ENCODE measurements at regions not wholly inside any gene's neighbourhood (a gene's known extent, or its start where the extent isn't known, plus 50 kb on each side); places are given as distances from the start of the nearest gene placed in this dataset.

- no peak overlapping the region for H2AFZ ChIP-seq (ENCODE audit: low read length)
- no peaks in the 10 kb centered on the region for H3K79me2 ChIP-seq (ENCODE audit: insufficient read depth, low read length)
- H3K9me3 ChIP-seq (ENCODE audit: low read depth, low read length), result no peaks in the 10 kb centered on the region
- H4K20me1 ChIP-seq (ENCODE audit: insufficient read depth, low read length), result no peaks in the 10 kb centered on the region
- H3K36me3 ChIP-seq (ENCODE audit: insufficient read depth, low read length), result no peaks in the 10 kb centered on the region
- no peaks in the 10 kb centered on the region for H3K27me3 ChIP-seq (ENCODE audit: insufficient read depth, low read length)
- no peak overlapping the region for H3K4me3 ChIP-seq (ENCODE audit: insufficient read depth, low read length)
- TF ChIP-seq CTCF (IDR thresholded peaks at IDR 0.05; ENCODE audit: extremely low read depth, low read depth, low read length), result no peak
- no peak overlapping the region for H3K27ac ChIP-seq (ENCODE audit: low read depth, low read length)
- DNase-seq (ENCODE audit: insufficient read length, low spot score, missing footprints), result peak; percentile 46
- H3K4me1 ChIP-seq (ENCODE audit: insufficient read depth, low read length), result no peaks in the 10 kb centered on the region
- no peak overlapping the region for H3K4me2 ChIP-seq (ENCODE audit: insufficient read depth, low read length)
These were observed 171.4 kb downstream of the KIF26A start for GRCh38 chr14:104309657-104310369.

GRCh38 chr14:104311358-104311757 lies 173.0 kb downstream of the KIF26A start:
- Histone ChIP-seq H3K36me3 (ENCODE audit: insufficient read depth, low read length) (no peaks in the 10 kb centered on the region), H3K4me3 (ENCODE audit: insufficient read depth, low read length) (no peak overlapping the region), H3K27me3 (ENCODE audit: insufficient read depth, low read length) (no peaks in the 10 kb centered on the region), H3K27ac (ENCODE audit: low read depth, low read length) (no peak overlapping the region), H2AFZ (ENCODE audit: low read length) (no peak overlapping the region), H3K4me1 (ENCODE audit: insufficient read depth, low read length) (no peaks in the 10 kb centered on the region), H3K4me2 (ENCODE audit: insufficient read depth, low read length) (no peak overlapping the region), H3K79me2 (ENCODE audit: insufficient read depth, low read length) (no peaks in the 10 kb centered on the region), H3K9me3 (ENCODE audit: low read depth, low read length) (no peaks in the 10 kb centered on the region), H4K20me1 (ENCODE audit: insufficient read depth, low read length) (no peaks in the 10 kb centered on the region)
- DNase-seq (ENCODE audit: insufficient read length, low spot score, missing footprints), result peak; percentile 4
- TF ChIP-seq CTCF (IDR thresholded peaks at IDR 0.05; ENCODE audit: extremely low read depth, low read depth, low read length), result no peak

- no peaks in the 10 kb centered on the region for H3K36me3 ChIP-seq (ENCODE audit: insufficient read depth, low read length)
- H2AFZ ChIP-seq (ENCODE audit: low read length), result no peak overlapping the region
- no peaks in the 10 kb centered on the region for H3K9me3 ChIP-seq (ENCODE audit: low read depth, low read length)
- H3K4me1 ChIP-seq (ENCODE audit: insufficient read depth, low read length), result no peaks in the 10 kb centered on the region
- no peaks in the 10 kb centered on the region for H4K20me1 ChIP-seq (ENCODE audit: insufficient read depth, low read length)
- no peak overlapping the region for H3K4me3 ChIP-seq (ENCODE audit: insufficient read depth, low read length)
- H3K27ac ChIP-seq (ENCODE audit: low read depth, low read length), result no peak overlapping the region
- no peaks in the 10 kb centered on the region for H3K79me2 ChIP-seq (ENCODE audit: insufficient read depth, low read length)
- no peak overlapping the region for H3K4me2 ChIP-seq (ENCODE audit: insufficient read depth, low read length)
- DNase-seq (ENCODE audit: insufficient read length, low spot score, missing footprints), result peak; percentile 61
- H3K27me3 ChIP-seq (ENCODE audit: insufficient read depth, low read length), result no peaks in the 10 kb centered on the region
- no peak for TF ChIP-seq CTCF (IDR thresholded peaks at IDR 0.05; ENCODE audit: extremely low read depth, low read depth, low read length)
These were observed 175.3 kb downstream of the KIF26A start for GRCh38 chr14:104313674-104314073.

- H3K4me3 ChIP-seq (ENCODE audit: insufficient read depth, low read length), result no peak overlapping the region
- no peaks in the 10 kb centered on the region for H3K79me2 ChIP-seq (ENCODE audit: insufficient read depth, low read length)
- H3K4me1 ChIP-seq (ENCODE audit: insufficient read depth, low read length), result no peaks in the 10 kb centered on the region
- H2AFZ ChIP-seq (ENCODE audit: low read length), result no peak overlapping the region
- TF ChIP-seq CTCF (IDR thresholded peaks at IDR 0.05; ENCODE audit: extremely low read depth, low read depth, low read length), result no peak
- H3K9me3 ChIP-seq (ENCODE audit: low read depth, low read length), result no peaks in the 10 kb centered on the region
- no peak overlapping the region for H3K4me2 ChIP-seq (ENCODE audit: insufficient read depth, low read length)
- H3K27ac ChIP-seq (ENCODE audit: low read depth, low read length), result no peak overlapping the region
- DNase-seq (ENCODE audit: insufficient read length, low spot score, missing footprints), result peak; percentile 72
- no peaks in the 10 kb centered on the region for H3K27me3 ChIP-seq (ENCODE audit: insufficient read depth, low read length)
- no peaks in the 10 kb centered on the region for H4K20me1 ChIP-seq (ENCODE audit: insufficient read depth, low read length)
- no peaks in the 10 kb centered on the region for H3K36me3 ChIP-seq (ENCODE audit: insufficient read depth, low read length)
These were observed 176.0 kb downstream of the KIF26A start for GRCh38 chr14:104314251-104314941.
